ENCODE measurements at regions not wholly inside any gene's neighbourhood (a gene's known extent, or its start where the extent isn't known, plus 50 kb on each side); places are given as distances from the start of the nearest gene placed in this dataset.

GRCh38 chr4:159504684-159505083, 401.8 kb downstream of the RAPGEF2 start:
- H3K9me3 Mint-ChIP-seq, result no peaks in the 10 kb centered on the region
- no peaks in the 10 kb centered on the region for H3K4me1 Mint-ChIP-seq
- H3K36me3 Mint-ChIP-seq, result no peaks in the 10 kb centered on the region
- H3K27ac Mint-ChIP-seq, result no peak overlapping the region
- H3K4me3 Mint-ChIP-seq, result no peak overlapping the region
- peaks cover 9% of the 10 kb centered on the region for H3K27me3 Mint-ChIP-seq
- ATAC-seq, result no peak

DNA sequence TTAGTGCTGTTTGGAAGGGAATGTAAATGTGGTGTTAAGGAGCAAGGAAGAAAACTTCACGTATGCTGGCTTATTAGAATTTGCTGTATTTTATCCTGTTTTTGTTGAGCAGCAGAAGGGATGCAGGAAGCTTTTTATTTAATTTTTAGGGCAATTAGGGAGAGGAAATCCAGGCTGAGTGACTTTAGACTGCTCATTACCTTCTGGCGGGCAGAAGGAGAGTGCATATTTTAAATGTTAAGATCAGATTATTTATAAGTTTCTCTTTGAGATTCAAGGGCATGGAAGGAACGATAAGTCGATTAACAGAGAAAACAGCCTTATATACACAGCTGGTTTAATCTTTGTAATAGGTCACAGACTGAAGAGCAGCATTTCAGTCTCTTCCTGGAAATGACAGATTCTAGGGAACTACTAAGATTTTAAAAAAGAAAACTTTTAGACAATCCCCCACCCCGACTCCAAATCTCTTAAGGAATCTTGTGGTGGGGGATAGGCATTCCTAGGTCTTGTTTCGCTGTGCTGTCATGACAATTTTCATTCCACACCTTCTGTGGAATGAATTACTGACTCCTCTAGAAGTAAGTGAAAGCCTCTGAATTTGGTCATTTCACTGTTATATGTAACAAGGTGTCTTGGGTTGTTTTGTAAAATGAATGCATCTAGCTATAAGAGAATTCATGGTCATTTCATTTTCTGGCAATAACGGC, 402.5 kb downstream of the RAPGEF2 start:
- Mint-ChIP-seq H3K9me3 (no peaks in the 10 kb centered on the region), H3K36me3 (no peaks in the 10 kb centered on the region), H3K4me1 (no peaks in the 10 kb centered on the region), H3K4me3 (no peak overlapping the region), H3K27me3 (peaks cover 9% of the 10 kb centered on the region), H3K27ac (no peak overlapping the region)
- no peak for ATAC-seq

DNA sequence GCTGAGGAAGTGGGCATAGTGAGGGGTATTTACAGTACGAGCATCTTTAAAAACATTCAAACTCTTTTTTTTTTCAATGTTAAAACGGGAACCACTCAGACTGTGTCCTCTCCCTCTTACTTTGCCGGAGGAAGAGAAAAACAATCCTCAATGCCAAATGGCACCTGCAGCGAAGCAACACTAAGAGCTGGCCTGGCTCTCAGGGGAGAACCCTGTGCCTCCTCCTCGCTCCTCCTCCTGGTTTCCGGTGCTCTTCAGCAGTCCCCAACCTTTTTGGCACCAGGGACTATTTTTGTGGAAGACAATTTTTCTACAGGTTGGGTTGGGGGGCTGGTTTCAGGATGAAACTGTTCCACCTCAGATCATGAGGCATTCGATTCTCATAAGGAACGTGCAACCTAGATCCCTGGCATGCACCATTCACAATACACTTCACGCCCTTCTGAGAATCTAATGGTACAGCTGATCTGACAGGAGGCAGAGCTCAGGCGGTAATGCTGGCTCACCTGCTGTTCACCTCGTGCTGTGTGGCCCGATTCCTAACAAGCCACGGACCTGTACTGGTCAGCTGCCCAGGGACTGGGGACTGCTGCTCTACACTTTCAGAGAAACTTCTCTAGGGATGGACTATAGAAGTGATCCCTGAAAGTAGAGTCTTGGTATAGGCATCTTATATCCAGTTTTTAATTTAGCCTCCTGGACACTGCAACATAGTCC, 404.1 kb downstream of the RAPGEF2 start:
- Mint-ChIP-seq H3K27ac (no peak overlapping the region), H3K4me1 (no peaks in the 10 kb centered on the region), H3K27me3 (peaks cover 9% of the 10 kb centered on the region), H3K4me3 (no peak overlapping the region), H3K9me3 (no peaks in the 10 kb centered on the region), H3K36me3 (no peaks in the 10 kb centered on the region)
- ATAC-seq, result no peak

DNA sequence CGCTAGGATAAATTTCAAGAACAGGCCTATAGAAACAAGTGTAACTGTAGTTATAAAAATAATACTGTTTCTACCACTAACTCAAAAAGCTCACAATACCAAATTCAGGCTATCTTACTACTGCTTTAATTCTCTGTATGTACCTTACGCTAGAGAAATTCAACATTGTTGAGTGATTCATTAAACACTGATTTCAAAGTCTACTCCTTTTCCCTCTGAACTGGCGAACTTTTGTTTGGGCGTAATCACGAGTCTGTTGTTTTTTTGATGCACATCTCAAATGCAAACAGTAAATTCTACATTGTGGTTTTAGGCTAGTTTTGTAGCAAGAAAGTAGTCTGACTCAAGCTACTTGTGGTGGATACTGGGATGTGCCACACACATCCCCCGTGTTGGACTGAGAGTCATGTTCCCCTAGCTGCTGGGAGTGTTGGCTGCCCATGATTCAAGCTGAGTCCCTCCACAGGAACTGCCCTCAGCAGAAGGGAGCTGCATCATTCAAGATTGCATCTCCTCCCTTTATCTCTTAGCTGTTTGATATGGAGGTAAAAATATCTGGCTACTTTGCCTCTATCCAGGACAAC, 406.1 kb downstream of the RAPGEF2 start:
- Mint-ChIP-seq H3K27me3 (peaks cover 9% of the 10 kb centered on the region), H3K9me3 (peaks cover 2% of the 10 kb centered on the region), H3K4me1 (no peaks in the 10 kb centered on the region), H3K4me3 (no peak overlapping the region), H3K36me3 (no peaks in the 10 kb centered on the region), H3K27ac (no peak overlapping the region)
- ATAC-seq, result no peak

DNA sequence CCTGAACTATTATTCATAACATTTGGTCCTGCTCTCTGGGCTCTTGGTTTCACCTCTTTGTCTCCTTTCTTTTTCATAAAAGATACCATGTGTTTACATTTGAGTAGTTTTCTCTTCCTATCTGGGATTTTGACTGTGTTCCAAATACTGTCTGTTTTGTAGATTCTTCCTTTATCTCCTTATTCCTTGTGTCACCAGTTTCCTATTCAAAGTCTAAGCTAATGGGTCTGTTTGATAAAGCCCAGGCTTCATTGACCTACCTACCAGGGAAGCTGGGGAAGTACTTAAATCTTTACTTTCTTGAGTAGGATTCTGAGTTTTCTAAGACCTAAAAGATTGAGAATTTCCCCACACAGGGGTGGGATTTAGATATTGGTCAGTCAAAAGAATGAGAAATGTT, 409.5 kb downstream of the RAPGEF2 start:
- no peak overlapping the region for H3K4me3 Mint-ChIP-seq
- H3K9me3 Mint-ChIP-seq, result peaks cover 2% of the 10 kb centered on the region
- no peaks in the 10 kb centered on the region for H3K36me3 Mint-ChIP-seq
- no peaks in the 10 kb centered on the region for H3K4me1 Mint-ChIP-seq
- no peak for ATAC-seq
- no peaks in the 10 kb centered on the region for H3K27me3 Mint-ChIP-seq
- H3K27ac Mint-ChIP-seq, result no peak overlapping the region

DNA sequence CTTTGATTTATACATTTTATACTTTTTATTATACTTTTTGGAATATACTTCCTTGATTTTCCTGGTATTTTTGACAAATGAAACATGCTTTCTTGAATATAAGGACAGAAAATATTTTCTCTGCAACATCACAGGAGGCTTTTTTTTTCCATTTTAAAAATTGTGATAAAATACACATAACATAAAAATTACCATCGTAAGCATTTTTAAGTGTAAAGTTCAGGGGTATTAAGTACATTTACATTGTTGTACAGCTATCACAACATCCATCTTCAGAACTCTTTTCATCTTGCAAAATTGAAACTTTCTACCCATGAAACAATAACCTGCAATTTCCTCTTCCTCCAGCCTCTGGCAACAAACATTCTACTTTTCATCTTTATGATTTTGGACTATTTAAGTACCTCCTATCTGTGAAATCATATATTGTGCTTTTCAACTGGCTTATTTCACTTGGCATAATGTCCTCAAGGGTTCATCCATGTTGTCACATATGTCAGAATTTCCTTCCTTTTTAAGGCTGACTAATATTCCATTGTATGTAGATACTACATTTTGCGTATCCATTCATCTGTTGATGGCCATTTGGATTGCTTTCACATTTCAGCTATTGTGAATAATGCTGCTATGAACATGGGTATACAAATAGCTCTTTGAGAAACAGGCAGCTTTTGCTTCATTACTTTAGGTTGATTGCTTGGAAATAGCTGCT, 412.6 kb downstream of the RAPGEF2 start:
- H3K9me3 Mint-ChIP-seq, result peaks cover 2% of the 10 kb centered on the region
- H3K4me3 Mint-ChIP-seq, result no peak overlapping the region
- H3K4me1 Mint-ChIP-seq, result no peaks in the 10 kb centered on the region
- ATAC-seq, result no peak
- H3K27ac Mint-ChIP-seq, result no peak overlapping the region
- H3K27me3 Mint-ChIP-seq, result no peaks in the 10 kb centered on the region
- H3K36me3 Mint-ChIP-seq, result no peaks in the 10 kb centered on the region

DNA sequence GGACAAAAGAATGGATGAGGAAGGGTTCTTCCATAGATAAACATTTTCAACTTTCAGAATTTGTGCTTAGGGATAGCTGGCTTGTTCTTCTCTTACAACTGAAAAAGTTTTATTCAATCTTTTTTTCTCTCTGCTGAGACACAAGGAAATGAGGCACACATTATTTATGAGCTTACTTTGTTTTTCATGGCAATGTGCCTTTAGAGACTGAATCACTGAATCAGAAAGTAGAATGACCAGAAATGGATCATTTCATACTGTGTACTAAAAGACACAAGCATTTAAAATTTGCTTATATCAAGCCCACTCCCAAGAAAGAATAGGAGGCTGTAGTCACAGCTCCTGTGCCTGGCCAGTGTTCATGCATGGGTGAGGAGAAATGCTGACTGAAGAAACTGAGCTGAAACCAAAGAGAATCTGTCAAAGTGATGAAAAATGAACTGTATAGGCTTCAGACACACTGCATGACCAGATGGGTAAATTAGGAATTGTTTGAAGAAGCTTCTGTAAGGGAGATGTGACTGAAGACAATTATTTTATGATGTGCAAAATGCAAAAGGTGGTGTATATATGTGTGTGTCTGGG, 413.8 kb downstream of the RAPGEF2 start:
- no peak for ATAC-seq
- no peak overlapping the region for H3K27ac Mint-ChIP-seq
- no peak overlapping the region for H3K4me3 Mint-ChIP-seq
- H3K36me3 Mint-ChIP-seq, result no peaks in the 10 kb centered on the region
- H3K9me3 Mint-ChIP-seq, result peaks cover 2% of the 10 kb centered on the region
- H3K4me1 Mint-ChIP-seq, result no peaks in the 10 kb centered on the region
- no peaks in the 10 kb centered on the region for H3K27me3 Mint-ChIP-seq

GRCh38 chr4:159520074-159520473, 417.2 kb downstream of the RAPGEF2 start:
- peak; percentile 12 for ATAC-seq
- Mint-ChIP-seq H3K9me3 (no peaks in the 10 kb centered on the region), H3K36me3 (no peaks in the 10 kb centered on the region), H3K27ac (no peak overlapping the region), H3K4me1 (no peaks in the 10 kb centered on the region), H3K27me3 (no peaks in the 10 kb centered on the region), H3K4me3 (no peak overlapping the region)

DNA sequence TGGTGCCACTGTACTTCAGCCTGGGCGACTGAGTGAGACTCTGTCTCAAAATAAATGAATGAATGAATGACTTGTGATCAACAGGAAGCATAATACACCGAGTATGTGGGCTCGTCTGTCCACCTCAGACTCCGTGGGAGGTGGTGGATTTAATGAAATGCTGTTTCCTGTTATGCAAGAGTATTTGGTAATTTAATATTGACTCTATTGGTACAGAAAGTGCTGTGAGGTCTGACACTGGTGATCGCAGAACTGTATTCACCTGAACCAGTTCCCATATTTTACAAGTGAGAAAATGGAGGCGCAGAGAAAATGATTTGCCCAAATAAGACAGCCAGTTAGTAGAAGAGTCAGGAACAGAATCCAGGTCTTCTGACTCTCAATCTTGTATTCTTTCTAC, 423.3 kb downstream of the RAPGEF2 start:
- Mint-ChIP-seq H3K27me3 (no peaks in the 10 kb centered on the region), H3K27ac (no peak overlapping the region), H3K4me3 (no peak overlapping the region), H3K36me3 (no peaks in the 10 kb centered on the region), H3K4me1 (no peaks in the 10 kb centered on the region), H3K9me3 (peaks cover 11% of the 10 kb centered on the region)
- no peak for ATAC-seq

DNA sequence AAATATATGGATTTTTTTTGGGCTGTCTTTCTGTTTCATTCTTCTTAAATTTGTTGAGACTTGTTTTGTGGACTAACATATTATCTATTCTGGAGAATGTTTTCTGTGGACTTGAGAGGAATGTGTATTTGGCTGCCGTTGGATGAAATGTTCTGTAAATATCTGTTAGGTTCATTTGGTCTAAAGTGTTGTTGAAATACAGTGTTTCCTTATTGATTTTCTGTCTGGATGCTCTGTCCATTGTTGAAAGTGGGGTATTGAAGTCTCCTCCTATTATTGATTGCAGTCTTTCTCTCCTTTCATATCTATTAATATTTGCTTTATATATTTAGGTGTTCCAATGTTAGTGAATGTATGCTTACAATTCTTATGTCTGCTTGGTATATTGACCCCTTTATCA, 431.8 kb downstream of the RAPGEF2 start:
- Mint-ChIP-seq H3K4me3 (no peak overlapping the region), H3K27me3 (no peaks in the 10 kb centered on the region), H3K4me1 (no peaks in the 10 kb centered on the region), H3K36me3 (peaks cover 5% of the 10 kb centered on the region), H3K27ac (no peak overlapping the region), H3K9me3 (peaks cover 22% of the 10 kb centered on the region)
- ATAC-seq, result no peak

DNA sequence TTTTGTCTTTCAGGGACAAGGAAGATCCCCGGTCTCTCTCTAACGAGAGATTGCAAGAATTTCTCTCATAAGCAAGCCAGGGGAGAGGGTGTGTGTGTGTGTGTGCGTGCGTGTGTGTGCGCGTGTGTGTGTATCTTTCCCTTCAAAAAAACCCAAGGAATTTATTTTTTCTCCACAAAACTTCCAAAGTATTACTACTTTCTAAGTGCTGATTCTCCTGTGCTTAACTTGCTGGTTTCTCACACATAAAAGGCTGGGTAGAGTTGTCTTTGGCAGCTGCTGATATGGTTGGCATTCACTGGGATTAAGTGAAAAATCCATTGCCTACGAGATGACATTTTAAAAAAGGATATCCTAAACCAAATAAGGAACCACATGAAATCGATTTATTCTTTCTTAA, 435.7 kb downstream of the RAPGEF2 start:
- peaks cover 5% of the 10 kb centered on the region for H3K36me3 Mint-ChIP-seq
- H3K4me1 Mint-ChIP-seq, result no peaks in the 10 kb centered on the region
- no peaks in the 10 kb centered on the region for H3K27me3 Mint-ChIP-seq
- peaks cover 19% of the 10 kb centered on the region for H3K9me3 Mint-ChIP-seq
- H3K27ac Mint-ChIP-seq, result no peak overlapping the region
- no peak for ATAC-seq
- no peak overlapping the region for H3K4me3 Mint-ChIP-seq

DNA sequence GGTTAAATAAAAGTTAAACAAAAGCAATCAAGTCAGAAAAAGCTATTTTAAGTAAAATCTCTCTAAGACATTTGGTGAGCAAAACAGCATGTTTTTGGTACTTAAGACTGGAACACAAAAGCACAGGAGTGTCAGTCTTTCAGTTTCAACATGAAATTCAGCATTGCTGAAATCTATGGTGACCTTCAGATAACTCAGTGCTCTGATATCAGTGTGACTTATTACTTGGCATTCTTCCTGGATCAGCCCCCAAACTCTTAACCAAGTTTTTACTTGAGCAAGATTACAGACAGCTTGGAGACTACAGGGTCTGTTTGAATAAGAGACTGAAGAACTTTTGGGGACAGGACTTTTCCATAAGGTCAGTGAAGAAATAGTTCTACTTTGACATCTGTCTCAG, 437.2 kb downstream of the RAPGEF2 start:
- Mint-ChIP-seq H3K9me3 (peaks cover 17% of the 10 kb centered on the region), H3K27ac (no peak overlapping the region), H3K36me3 (peaks cover 5% of the 10 kb centered on the region), H3K4me1 (no peaks in the 10 kb centered on the region), H3K4me3 (no peak overlapping the region), H3K27me3 (no peaks in the 10 kb centered on the region)
- ATAC-seq, result no peak

DNA sequence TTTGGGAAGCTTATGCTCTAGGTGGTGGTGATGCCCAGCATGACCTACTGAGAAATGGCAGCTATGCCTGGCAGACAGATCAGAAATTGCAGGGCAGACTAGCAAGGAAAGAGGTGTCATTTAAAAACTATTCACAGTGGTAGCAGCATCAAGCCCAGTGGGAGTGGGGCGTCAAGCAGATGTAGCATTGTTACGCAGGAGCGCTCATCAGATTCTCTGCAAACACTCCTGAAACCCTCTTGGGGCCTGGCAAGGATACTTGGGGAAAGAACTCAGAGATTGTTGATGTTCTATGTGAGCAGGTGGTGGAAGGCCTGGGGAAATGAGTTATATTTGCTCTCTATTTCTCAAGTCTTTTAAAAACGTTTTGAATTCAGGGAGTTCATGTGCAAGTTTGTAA, 437.6 kb downstream of the RAPGEF2 start:
- no peak overlapping the region for H3K27ac Mint-ChIP-seq
- H3K4me1 Mint-ChIP-seq, result no peaks in the 10 kb centered on the region
- peaks cover 14% of the 10 kb centered on the region for H3K9me3 Mint-ChIP-seq
- H3K36me3 Mint-ChIP-seq, result peaks cover 5% of the 10 kb centered on the region
- no peaks in the 10 kb centered on the region for H3K27me3 Mint-ChIP-seq
- no peak for ATAC-seq
- no peak overlapping the region for H3K4me3 Mint-ChIP-seq

- Mint-ChIP-seq H3K4me3 (no peak overlapping the region), H3K27me3 (no peaks in the 10 kb centered on the region), H3K36me3 (peaks cover 3% of the 10 kb centered on the region), H3K9me3 (peaks cover 11% of the 10 kb centered on the region), H3K4me1 (no peaks in the 10 kb centered on the region), H3K27ac (no peak overlapping the region)
- no peak for ATAC-seq
These were observed 438.3 kb downstream of the RAPGEF2 start for GRCh38 chr4:159541143-159541542.

GRCh38 chr4:159542296-159542695, 439.4 kb downstream of the RAPGEF2 start:
- Mint-ChIP-seq H3K4me1 (no peaks in the 10 kb centered on the region), H3K36me3 (no peaks in the 10 kb centered on the region), H3K9me3 (peaks cover 4% of the 10 kb centered on the region), H3K4me3 (no peak overlapping the region), H3K27me3 (no peaks in the 10 kb centered on the region), H3K27ac (no peak overlapping the region)
- no peak for ATAC-seq
